Activated naive CD4-positive, alpha-beta T cell treated with anti-CD3 and anti-CD28 coated beads, Interleukin-2, amount 50 U/mL, for 16 hours (primary cell): ENCODE measurements at regions not wholly inside any gene's neighbourhood (a gene's known extent, or its start where the extent isn't known, plus 50 kb on each side); places are given as distances from the start of the nearest gene placed in this dataset.

Source experiments
- DNase-seq: peaks from one replicate; pipeline ENCODE4 v3.0.0-alpha.2; 2020

- no peak for DNase-seq
Measured at GRCh38 chr17:55668312-55668920, 54.2 kb downstream of the TMEM100 start.

- no peak for DNase-seq
Measured at GRCh38 chr17:55666806-55667205, 55.9 kb downstream of the TMEM100 start.

DNA sequence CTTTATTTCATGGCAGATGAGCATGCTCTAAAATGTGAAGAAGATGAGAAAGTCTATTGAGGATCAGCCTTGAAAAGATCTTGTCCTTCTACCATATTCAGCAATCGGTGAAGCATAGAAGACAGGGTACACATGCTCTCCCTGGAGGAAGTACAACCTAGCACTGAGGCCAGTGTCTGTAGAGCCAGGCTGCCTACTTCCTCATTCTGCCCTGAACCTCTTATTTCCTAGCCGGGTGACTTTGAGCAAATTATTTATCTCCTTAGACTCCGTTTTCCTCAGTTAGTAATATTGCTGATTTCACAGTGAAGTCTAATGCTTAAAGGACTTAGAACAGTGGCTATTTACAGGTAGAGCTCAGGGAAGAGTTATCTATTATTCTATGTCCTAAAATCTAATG is 58.4 kb downstream of the TMEM100 start:
- no peak for DNase-seq

GRCh38 chr17:55663400-55663799 is 59.3 kb downstream of the TMEM100 start:
- no peak for DNase-seq

DNA sequence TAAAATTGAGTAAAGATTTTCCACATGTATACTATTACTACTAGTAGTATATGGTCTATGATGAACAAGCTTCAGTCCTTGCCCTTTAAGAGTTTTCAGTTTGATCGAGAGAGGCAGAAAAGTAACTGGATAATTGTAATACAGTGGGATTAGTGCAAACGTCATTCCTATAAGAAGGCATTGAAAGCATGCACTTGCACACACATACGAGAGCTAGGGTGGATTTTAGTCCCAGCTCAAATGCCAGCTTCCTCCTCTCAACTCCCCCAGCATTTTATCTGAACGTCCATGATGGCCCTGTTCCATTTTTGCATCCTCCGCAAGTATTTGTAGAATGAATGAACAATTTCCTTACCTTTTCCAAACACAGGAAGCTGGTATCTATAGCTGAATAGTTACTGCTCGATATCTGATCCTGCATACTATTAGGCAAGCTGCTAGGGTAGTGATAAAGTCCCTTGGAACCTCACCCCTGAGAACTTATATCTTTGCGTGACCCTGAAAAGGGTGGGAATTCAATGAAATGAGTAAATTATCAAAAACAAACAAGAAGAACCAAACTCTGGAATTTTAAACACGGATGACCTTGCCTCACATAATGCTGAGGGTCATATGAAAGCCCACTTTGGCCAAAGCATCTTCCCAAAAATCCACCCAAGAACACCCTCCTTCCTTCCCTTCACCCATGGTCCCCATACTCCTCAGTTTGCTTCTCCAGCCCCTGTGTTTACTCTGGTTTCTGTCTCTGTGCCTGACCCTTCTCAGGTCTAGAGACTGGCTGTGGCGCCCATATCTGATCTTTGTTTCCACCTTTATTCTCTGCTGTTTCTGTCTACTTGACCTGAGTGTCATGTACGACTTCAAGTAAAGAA is 60.5 kb downstream of the TMEM100 start:
- DNase-seq, result no peak

GRCh38 chr17:55661256-55661758 is 61.4 kb downstream of the TMEM100 start:
- DNase-seq, result no peak

GRCh38 chr17:55660178-55660886 is 62.3 kb downstream of the TMEM100 start:
- no peak for DNase-seq

GRCh38 chr17:55659661-55660060 is 63.0 kb downstream of the TMEM100 start:
- no peak for DNase-seq

GRCh38 chr17:55655777-55656176 is 66.9 kb downstream of the TMEM100 start:
- DNase-seq, result no peak

DNA sequence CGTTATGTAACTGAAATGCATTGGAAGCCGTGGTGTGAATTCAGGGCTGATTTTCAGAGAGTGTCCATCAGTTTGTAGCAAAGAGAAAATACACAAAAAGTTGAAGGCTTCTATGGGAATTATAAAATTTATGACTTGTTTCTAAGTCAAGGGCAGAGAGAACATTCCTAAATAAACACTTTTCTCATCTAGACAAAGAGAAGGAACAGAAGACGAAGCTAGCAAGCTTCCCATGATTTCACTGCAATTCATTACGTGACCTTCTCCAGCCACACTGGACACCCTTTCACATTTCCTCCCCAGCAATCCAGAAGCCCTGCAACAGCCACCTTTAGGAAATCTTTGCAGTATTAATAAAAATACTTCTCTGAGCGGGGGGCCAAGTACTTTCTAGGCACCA is 67.8 kb downstream of the TMEM100 start:
- no peak for DNase-seq

- no peak for DNase-seq
Measured at GRCh38 chr17:55654022-55654421, 68.6 kb downstream of the TMEM100 start.

GRCh38 chr17:55652825-55653224 is 69.8 kb downstream of the TMEM100 start:
- DNase-seq, result no peak

DNA sequence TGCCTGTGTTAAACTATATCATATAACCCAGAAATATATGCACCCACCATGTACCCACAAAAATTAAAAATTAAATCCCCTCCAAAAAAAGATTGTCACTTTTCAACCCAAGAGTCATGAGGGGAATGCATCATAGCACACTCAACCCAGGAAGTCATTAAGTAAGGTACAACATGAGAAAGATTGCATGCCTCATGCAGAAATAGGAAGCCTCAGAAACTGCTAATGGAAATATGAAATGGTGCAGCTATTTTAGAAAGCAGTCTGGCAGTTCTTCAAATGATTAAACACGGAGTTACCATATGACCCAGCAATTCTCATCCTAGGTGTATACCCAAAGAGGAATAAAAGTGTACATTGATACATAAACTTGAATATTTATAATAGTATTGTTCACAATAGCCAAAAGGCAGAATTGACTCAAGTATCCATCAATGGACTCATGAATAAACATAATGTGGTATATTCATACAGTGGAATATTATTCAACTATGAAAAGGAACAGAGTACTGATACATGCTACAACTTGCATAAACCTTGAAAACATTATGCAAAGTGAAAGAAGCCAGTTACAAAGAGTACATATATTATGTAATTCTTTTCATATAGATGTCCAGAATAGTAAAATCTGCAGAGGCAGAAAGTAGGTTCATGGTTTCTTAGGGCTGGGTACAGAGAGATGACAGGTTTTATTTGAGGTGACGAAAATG is 70.4 kb downstream of the TMEM100 start:
- no peak for DNase-seq

DNA sequence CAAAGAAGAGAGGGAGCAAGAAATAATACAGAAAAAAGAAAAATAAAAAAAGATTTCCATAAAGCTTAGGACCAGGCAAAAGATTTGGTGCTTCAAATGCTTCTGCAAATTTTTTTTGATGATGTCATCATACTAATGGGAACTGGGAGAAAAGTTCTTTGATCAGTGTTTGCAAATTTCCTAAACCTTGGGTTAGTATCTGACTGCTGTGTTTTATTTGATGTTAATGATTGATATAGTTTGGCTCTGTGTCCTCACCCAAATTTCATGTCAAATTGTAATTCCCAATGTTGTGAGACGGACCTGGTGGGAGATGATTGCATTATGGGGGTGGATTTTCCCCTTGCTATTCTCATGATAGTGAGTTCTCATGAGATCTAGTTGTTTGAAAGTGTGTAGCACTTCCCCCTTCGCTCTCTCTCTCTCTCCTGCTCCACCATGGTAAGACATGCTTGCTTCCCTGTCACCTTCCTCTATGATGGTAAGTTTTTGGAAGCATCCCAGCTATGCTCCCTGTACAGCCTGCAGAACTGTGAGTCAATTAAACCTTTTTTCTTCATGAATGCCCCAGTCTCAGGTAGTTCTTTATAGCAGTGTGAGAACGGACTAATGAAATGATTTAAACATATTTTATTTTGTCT is 72.6 kb downstream of the TMEM100 start:
- no peak for DNase-seq

DNA sequence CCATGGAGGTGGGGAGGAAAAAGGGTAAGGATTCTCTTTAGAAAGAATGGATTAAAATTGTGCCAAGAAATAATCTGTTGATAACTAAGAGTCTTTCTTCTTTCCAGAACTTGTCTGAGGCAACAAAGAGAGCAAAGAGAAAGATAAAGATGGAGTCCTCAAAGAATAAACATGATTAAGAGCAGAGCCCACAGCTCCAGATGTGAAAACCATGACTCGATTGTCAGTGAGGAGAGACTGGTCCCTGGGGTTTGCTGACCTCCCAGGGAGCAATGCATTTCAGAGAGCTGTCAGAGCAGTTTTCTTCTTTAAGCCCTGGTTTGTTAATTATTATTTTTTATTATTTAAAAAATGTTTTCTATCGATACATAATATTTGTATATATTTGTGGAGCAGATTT is 74.6 kb downstream of the TMEM100 start:
- DNase-seq, result no peak

DNA sequence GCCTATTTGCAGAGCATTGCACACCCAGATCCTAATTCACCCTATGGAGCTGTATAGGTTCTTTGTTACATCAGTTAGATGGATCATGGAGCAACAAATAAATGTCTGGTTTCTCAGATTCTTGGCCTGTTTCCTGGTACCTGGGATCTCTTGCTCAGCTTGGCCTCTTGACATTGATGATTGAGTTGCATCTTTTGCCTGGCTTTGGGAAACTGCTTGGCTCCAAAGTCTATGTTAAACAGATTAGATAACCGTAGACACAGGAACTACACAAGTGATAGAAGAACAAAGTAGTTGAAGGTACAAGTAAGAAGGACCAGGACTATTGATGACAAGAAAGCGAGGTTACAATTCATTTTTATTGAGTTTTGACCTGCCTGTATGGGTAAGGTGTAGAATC is 77.3 kb downstream of the TMEM100 start:
- DNase-seq, result no peak

DNA sequence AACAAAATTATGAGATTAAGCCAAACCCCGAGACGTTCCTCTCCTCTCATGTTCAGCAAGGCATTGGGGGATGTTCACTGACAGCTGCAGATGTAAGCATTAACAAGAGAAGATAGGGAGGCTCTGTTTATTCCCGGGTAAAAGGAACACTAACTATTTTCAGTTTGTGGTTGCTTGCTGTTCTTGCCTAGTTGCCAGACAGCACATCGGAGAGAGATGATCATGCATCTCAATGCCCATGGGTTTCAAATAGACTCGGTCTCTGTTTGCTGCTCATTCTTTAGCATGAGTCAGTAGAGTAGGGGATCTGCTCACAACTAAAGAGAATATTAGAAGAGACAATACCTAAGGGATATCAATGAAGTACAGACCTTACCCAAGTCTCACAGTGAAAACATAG is 78.3 kb downstream of the TMEM100 start:
- DNase-seq, result no peak

- DNase-seq, result no peak
Measured at GRCh38 chr17:55642741-55643140, 79.9 kb downstream of the TMEM100 start.

GRCh38 chr17:55641676-55642081 is 81.0 kb downstream of the TMEM100 start:
- DNase-seq, result peak; percentile 20

DNA sequence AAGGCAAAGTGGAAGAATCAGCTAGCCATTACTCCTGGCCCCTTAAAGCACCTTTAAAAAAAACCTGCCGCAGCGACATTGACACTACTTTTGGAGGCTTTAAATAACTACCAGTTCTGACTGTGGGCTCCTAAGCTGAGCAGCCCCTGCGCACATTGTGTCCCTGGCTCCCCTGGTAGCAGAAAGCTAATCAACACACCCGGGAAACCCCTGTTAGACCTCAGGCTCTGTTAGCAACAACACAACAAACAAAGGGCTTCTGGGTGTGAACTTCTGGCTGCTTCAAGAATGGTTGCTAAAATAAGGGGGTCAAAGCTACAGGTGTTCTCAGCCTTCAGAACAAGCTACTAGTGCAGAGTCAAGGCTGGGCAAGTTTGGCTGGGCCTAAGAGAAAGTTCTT is 83.6 kb downstream of the TMEM100 start:
- DNase-seq, result no peak

DNA sequence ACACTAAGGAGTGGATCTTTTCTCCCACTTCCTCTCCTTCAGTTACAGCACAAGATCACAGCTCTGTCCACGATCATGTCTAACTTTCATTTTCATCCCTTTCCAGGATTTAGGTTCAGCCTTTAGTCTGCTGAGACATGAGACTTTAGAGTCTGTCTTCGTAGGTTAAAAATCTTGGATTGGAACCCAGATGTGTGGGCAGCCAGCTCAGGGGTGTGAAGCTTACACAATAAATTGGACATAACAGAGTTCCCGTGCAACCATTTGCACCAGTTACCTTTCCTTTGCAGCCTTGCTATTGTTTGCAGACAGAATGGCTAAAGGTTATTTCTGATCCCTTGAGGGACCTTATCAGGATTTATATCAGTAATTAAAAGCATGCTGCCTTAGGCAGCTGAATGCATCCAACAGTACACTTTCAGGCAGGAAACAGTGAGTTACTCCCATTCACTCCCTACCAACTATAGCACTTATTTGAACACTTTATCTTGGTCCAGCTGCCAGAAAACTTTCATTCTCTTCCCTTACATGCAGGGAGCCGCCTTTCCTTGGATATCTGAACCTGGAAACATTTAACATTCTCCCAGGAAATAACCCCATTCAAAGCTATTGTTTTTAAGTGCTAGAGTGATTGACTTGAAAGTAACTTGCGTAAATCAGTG is 87.3 kb downstream of the TMEM100 start:
- no peak for DNase-seq

DNA sequence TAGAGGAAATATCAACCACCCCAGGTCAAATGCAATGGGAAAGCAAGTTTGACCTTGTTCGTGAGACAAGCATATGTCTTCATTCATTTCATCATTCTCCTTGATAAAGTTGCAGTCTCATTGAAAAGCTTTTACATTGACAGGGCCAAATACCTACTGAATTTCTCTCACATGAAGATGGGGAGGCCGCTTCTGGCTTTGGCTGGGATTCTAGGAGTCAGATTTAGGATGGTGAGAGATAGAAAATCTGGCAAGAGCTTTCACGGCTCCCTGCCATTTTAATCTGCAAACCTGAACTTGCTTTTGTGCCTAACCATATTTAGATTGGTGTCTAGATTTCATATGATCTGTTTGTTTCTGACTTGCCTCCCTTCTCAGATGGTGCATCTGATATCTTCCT is 88.0 kb downstream of the TMEM100 start:
- DNase-seq, result no peak
